ENCODE measurements at regions not wholly inside any gene's neighbourhood (a gene's known extent, or its start where the extent isn't known, plus 50 kb on each side); places are given as distances from the start of the nearest gene placed in this dataset.
"Not testable (repeated sequence)": the region's sequence is repeated elsewhere in the genome, so short reads cannot be mapped to it uniquely, and the experiment has no call there.

DNA sequence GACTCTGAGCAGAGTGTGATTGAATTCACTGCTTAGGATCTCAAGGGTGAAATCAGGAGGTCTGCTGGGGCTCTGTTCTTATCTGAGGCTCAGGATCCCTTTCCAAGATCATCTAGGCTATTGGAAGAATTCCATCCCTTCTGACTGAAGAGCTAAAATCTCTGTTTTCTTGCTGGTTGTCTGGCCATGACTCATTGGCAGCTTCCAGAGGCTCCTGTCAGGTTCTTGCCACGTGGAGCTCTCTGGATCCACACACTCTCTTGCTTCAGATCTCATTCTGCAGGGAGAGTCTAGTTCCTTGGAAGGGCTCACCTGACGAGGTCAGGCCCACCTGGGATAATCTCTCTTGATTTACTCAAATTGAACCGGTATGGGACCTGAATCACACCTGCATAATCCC, 930.7 kb downstream of the CDH8 start:
- no peaks in the 10 kb centered on the region for H4K20me1 ChIP-seq (ENCODE audit: low read length)
- TF ChIP-seq EZH2 (IDR thresholded peaks at IDR 0.05; ENCODE audit: low read length, unreplicated experiment) (no peak), EZH2phosphoT487 (IDR thresholded peaks at IDR 0.05; ENCODE audit: borderline replicate concordance, low read length) (no peak)
- TF ChIP-seq, protein P1, sequence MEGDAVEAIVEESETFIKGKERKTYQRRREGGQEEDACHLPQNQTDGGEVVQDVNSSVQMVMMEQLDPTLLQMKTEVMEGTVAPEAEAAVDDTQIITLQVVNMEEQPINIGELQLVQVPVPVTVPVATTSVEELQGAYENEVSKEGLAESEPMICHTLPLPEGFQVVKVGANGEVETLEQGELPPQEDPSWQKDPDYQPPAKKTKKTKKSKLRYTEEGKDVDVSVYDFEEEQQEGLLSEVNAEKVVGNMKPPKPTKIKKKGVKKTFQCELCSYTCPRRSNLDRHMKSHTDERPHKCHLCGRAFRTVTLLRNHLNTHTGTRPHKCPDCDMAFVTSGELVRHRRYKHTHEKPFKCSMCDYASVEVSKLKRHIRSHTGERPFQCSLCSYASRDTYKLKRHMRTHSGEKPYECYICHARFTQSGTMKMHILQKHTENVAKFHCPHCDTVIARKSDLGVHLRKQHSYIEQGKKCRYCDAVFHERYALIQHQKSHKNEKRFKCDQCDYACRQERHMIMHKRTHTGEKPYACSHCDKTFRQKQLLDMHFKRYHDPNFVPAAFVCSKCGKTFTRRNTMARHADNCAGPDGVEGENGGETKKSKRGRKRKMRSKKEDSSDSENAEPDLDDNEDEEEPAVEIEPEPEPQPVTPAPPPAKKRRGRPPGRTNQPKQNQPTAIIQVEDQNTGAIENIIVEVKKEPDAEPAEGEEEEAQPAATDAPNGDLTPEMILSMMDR (conservative IDR thresholded peaks at IDR 0.05; ENCODE audit: low read depth, low read length), result no peak
- H3K27me3 ChIP-seq (ENCODE audit: low read length), result no peaks in the 10 kb centered on the region
- H3K9ac ChIP-seq (ENCODE audit: low read length), result no peak overlapping the region
- no peak overlapping the region for H3K27ac ChIP-seq (ENCODE audit: low read length)
- intact Hi-C loops (cut with micrococcal nuclease), result no loop called here
- no peaks in the 10 kb centered on the region for H3F3A ChIP-seq (ENCODE audit: low read length, unreplicated experiment)
- no peak overlapping the region for H2AFZ ChIP-seq (ENCODE audit: low read length)
- DNase-seq (no peak), ATAC-seq (no peak)
- no peaks in the 10 kb centered on the region for H3K79me2 ChIP-seq (ENCODE audit: low read length)
- no peaks in the 10 kb centered on the region for H3K36me3 ChIP-seq (ENCODE audit: low read depth, low read length)
- H3K9me3 ChIP-seq (ENCODE audit: low read length), result no peaks in the 10 kb centered on the region
- no TSS peak for BruUV-seq (replicated peaks)
- no peaks in the 10 kb centered on the region for H3K4me1 ChIP-seq (ENCODE audit: insufficient read depth, low read length)
- ChIA-PET CTCF (no interaction called here), POLR2A (ENCODE audit: unreplicated experiment) (no interaction called here)
- H3K4me3 ChIP-seq (ENCODE audit: low read length), result no peak overlapping the region
- H3K4me2 ChIP-seq (ENCODE audit: low read length), result no peak overlapping the region
- H3K9me2 ChIP-seq (replicated peaks; ENCODE audit: low read length), result no peaks in the 10 kb centered on the region

- intact Hi-C loops (cut with micrococcal nuclease), result no loop called here
- TF ChIP-seq EZH2phosphoT487 (IDR thresholded peaks at IDR 0.05; ENCODE audit: borderline replicate concordance, low read length) (no peak), EZH2 (IDR thresholded peaks at IDR 0.05; ENCODE audit: low read length, unreplicated experiment) (no peak)
- TF ChIP-seq, protein P1 (conservative IDR thresholded peaks at IDR 0.05; ENCODE audit: low read depth, low read length), result no peak
- BruUV-seq (replicated peaks), result no TSS peak
- Histone ChIP-seq H3K27me3 (ENCODE audit: low read length) (no peaks in the 10 kb centered on the region), H3K9me3 (ENCODE audit: low read length) (no peaks in the 10 kb centered on the region), H3K36me3 (ENCODE audit: low read depth, low read length) (no peaks in the 10 kb centered on the region), H3K9me2 (replicated peaks; ENCODE audit: low read length) (no peaks in the 10 kb centered on the region), H3K4me2 (ENCODE audit: low read length) (no peak overlapping the region), H3K4me3 (ENCODE audit: low read length) (no peak overlapping the region), H3K9ac (ENCODE audit: low read length) (no peak overlapping the region), H3K4me1 (ENCODE audit: insufficient read depth, low read length) (no peaks in the 10 kb centered on the region), H3K79me2 (ENCODE audit: low read length) (no peaks in the 10 kb centered on the region), H3F3A (ENCODE audit: low read length, unreplicated experiment) (no peaks in the 10 kb centered on the region), H4K20me1 (ENCODE audit: low read length) (no peaks in the 10 kb centered on the region), H3K27ac (ENCODE audit: low read length) (no peak overlapping the region), H2AFZ (ENCODE audit: low read length) (no peak overlapping the region)
- ATAC-seq, result no peak
- no peak for DNase-seq
- CTCF ChIA-PET, result no interaction called here
- POLR2A ChIA-PET (ENCODE audit: unreplicated experiment), result no interaction called here
Observed at GRCh38 chr16:61098505-61098904, 937.7 kb downstream of the CDH8 start.

DNA sequence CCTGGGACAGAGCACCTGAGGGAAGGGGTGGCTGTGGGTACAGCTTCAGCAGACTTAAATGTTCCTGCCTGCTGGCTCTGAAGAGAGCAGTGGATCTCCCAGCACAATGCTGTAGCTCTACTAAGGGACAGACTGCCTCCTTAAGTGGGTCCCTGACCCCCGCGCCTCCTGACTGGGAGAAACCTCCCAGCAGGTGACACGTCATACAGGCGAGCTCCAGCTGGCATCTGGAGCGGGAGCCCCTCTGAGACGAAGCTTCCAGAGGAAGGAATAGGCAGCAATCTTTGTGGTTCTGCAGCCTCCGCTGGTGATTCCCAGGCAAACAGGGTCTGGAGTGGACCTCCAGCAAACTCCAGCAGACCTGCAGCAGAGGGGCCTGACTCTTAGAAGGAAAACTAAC, 944.9 kb downstream of the CDH8 start:
- CTCF ChIA-PET; POLR2A ChIA-PET (ENCODE audit: unreplicated experiment): not testable (repeated sequence)

More for the DNA sequence above, 944.9 kb downstream of the CDH8 start:
- H3F3A ChIP-seq (ENCODE audit: low read length, unreplicated experiment); ATAC-seq; H3K27me3 ChIP-seq (ENCODE audit: low read length); H3K4me3 ChIP-seq (ENCODE audit: low read length); BruUV-seq (replicated peaks); H3K9me2 ChIP-seq (replicated peaks; ENCODE audit: low read length); H4K20me1 ChIP-seq (ENCODE audit: low read length); H2AFZ ChIP-seq (ENCODE audit: low read length); intact Hi-C loops (cut with micrococcal nuclease); H3K79me2 ChIP-seq (ENCODE audit: low read length); H3K4me1 ChIP-seq (ENCODE audit: insufficient read depth, low read length); H3K9me3 ChIP-seq (ENCODE audit: low read length); H3K9ac ChIP-seq (ENCODE audit: low read length); H3K27ac ChIP-seq (ENCODE audit: low read length); H3K36me3 ChIP-seq (ENCODE audit: low read depth, low read length); DNase-seq; H3K4me2 ChIP-seq (ENCODE audit: low read length): not testable (repeated sequence)

All from PC-3 (cell line).